ENCODE measurements at regions not wholly inside any gene's neighbourhood (a gene's known extent, or its start where the extent isn't known, plus 50 kb on each side); places are given as distances from the start of the nearest gene placed in this dataset.

GRCh38 chr9:78839252-78839651 lies 542.3 kb downstream of the PSAT1 start:
- TF ChIP-seq CTCF (IDR thresholded peaks at IDR 0.05) (no peak), POLR2A (IDR thresholded peaks at IDR 0.05) (no peak)

Data from testis (tissue), 2 donors.